Loucy (cell line): ENCODE measurements at regions not wholly inside any gene's neighbourhood (a gene's known extent, or its start where the extent isn't known, plus 50 kb on each side); places are given as distances from the start of the nearest gene placed in this dataset.

ENCODE experiments used
- CTCF ChIP-seq: fragments of 200-600 bp; sonication (generic); conservative IDR thresholded peaks from 2 replicates; pipeline ENCODE4 v1.5.1; 2014; ENCODE audit warnings: mild to moderate bottlenecking, antibody characterized with exemption, low read length
- EZH2phosphoT487 ChIP-seq: fragments of 200-600 bp; IDR thresholded peaks from 2 replicates; pipeline ENCODE4 v1.6.1; 2018; ENCODE audit warnings: antibody characterized with exemption, mild to moderate bottlenecking, moderate library complexity, borderline replicate concordance

GRCh38 chr19:31674503-31675192 is 325.4 kb upstream of the TSHZ3 start:
- TF ChIP-seq CTCF (no peak), EZH2phosphoT487 (no peak)
